ENCODE measurements at regions not wholly inside any gene's neighbourhood (a gene's known extent, or its start where the extent isn't known, plus 50 kb on each side); places are given as distances from the start of the nearest gene placed in this dataset.
"Not testable (repeated sequence)": the region's sequence is repeated elsewhere in the genome, so short reads cannot be mapped to it uniquely, and the experiment has no call there.

GRCh38 chr6:145080651-145081050 is 654.7 kb downstream of the EPM2A start:
- H3K9me3 Mint-ChIP-seq, result no peaks in the 10 kb centered on the region
- H3K27me3 Mint-ChIP-seq, result peaks cover 9 to 24% of the 10 kb centered on the region in 2 donors
- ATAC-seq, result no peak
- H3K27ac Mint-ChIP-seq, result no peak overlapping the region
- no peaks in the 10 kb centered on the region for H3K36me3 Mint-ChIP-seq
- no peaks in the 10 kb centered on the region for H3K4me1 Mint-ChIP-seq (ENCODE audit: low read depth in 2 of 2)
- H3K4me3 Mint-ChIP-seq, result no peak overlapping the region
- no peak for DNase-seq (ENCODE audit: low spot score)

GRCh38 chr6:145081677-145082076 is 653.6 kb downstream of the EPM2A start:
- H3K27ac Mint-ChIP-seq, result no peak overlapping the region
- no peaks in the 10 kb centered on the region for H3K9me3 Mint-ChIP-seq
- no peaks in the 10 kb centered on the region for H3K36me3 Mint-ChIP-seq

GRCh38 chr6:145082359-145082758 is 653.0 kb downstream of the EPM2A start:
- DNase-seq (ENCODE audit: low spot score), result no peak
- H3K4me1 Mint-ChIP-seq (ENCODE audit: low read depth in 2 of 2), result no peaks in the 10 kb centered on the region
- no peaks in the 10 kb centered on the region for H3K9me3 Mint-ChIP-seq
- H3K27me3 Mint-ChIP-seq, result peaks cover 5 to 35% of the 10 kb centered on the region in 2 donors
- ATAC-seq, result no peak
- H3K27ac Mint-ChIP-seq, result no peak overlapping the region
- H3K36me3 Mint-ChIP-seq, result no peaks in the 10 kb centered on the region
- H3K4me3 Mint-ChIP-seq, result no peak overlapping the region

More at GRCh38 chr6:145081677-145082076, 653.6 kb downstream of the EPM2A start:
- Mint-ChIP-seq H3K27me3 (peaks cover 6 to 33% of the 10 kb centered on the region in 2 donors), H3K4me1 (ENCODE audit: low read depth in 2 of 2) (no peaks in the 10 kb centered on the region), H3K4me3 (no peak overlapping the region)
- DNase-seq (ENCODE audit: low spot score) (no peak), ATAC-seq (no peak)

GRCh38 chr6:145086197-145086596 is 649.1 kb downstream of the EPM2A start:
- Mint-ChIP-seq H3K9me3 (no peaks in the 10 kb centered on the region), H3K4me3 (no peak overlapping the region), H3K4me1 (ENCODE audit: low read depth in 2 of 2) (no peaks in the 10 kb centered on the region), H3K27ac (no peak overlapping the region), H3K27me3 (peaks cover 2 to 35% of the 10 kb centered on the region in 2 donors), H3K36me3 (no peaks in the 10 kb centered on the region)
- DNase-seq (ENCODE audit: low spot score) (no peak), ATAC-seq (no peak)

- DNase-seq (ENCODE audit: low spot score) (no peak), ATAC-seq (peak in 1 of 2 donors; percentile 31)
- H3K27ac Mint-ChIP-seq, result no peak overlapping the region
- no peak overlapping the region for H3K4me3 Mint-ChIP-seq
- no peaks in the 10 kb centered on the region for H3K36me3 Mint-ChIP-seq
- H3K27me3 Mint-ChIP-seq, result peaks cover 0 to 29% of the 10 kb centered on the region in 2 donors
- no peaks in the 10 kb centered on the region for H3K9me3 Mint-ChIP-seq
- no peaks in the 10 kb centered on the region for H3K4me1 Mint-ChIP-seq (ENCODE audit: low read depth in 2 of 2)
Observed at GRCh38 chr6:145087034-145087433, 648.3 kb downstream of the EPM2A start.

GRCh38 chr6:145090801-145091585 is 644.3 kb downstream of the EPM2A start:
- peaks cover 0 to 15% of the 10 kb centered on the region in 2 donors for H3K27me3 Mint-ChIP-seq
- H3K36me3 Mint-ChIP-seq, result no peaks in the 10 kb centered on the region
- H3K9me3 Mint-ChIP-seq, result no peaks in the 10 kb centered on the region
- DNase-seq (ENCODE audit: low spot score) (no peak), ATAC-seq (no peak)
- H3K4me3 Mint-ChIP-seq, result no peak overlapping the region
- H3K4me1 Mint-ChIP-seq (ENCODE audit: low read depth in 2 of 2), result no peaks in the 10 kb centered on the region
- H3K27ac Mint-ChIP-seq, result no peak overlapping the region

GRCh38 chr6:145091586-145092142 is 643.7 kb downstream of the EPM2A start:
- DNase-seq (ENCODE audit: low spot score), result no peak
- no peak overlapping the region for H3K27ac Mint-ChIP-seq
- peaks cover 0 to 8% of the 10 kb centered on the region in 2 donors for H3K27me3 Mint-ChIP-seq
- no peaks in the 10 kb centered on the region for H3K9me3 Mint-ChIP-seq
- H3K4me3 Mint-ChIP-seq, result no peak overlapping the region
- ATAC-seq, result no peak
- no peaks in the 10 kb centered on the region for H3K36me3 Mint-ChIP-seq
- H3K4me1 Mint-ChIP-seq (ENCODE audit: low read depth in 2 of 2), result no peaks in the 10 kb centered on the region

GRCh38 chr6:145092554-145092953 is 642.8 kb downstream of the EPM2A start:
- Mint-ChIP-seq H3K36me3 (no peaks in the 10 kb centered on the region), H3K27ac (no peak overlapping the region), H3K4me1 (ENCODE audit: low read depth in 2 of 2) (no peaks in the 10 kb centered on the region), H3K9me3 (peaks cover 3% of the 10 kb centered on the region), H3K27me3 (peaks cover 0 to 6% of the 10 kb centered on the region in 2 donors), H3K4me3 (no peak overlapping the region)
- ATAC-seq (no peak), DNase-seq (ENCODE audit: low spot score) (no peak)

GRCh38 chr6:145093226-145093625 is 642.1 kb downstream of the EPM2A start:
- H3K27ac Mint-ChIP-seq, result no peak overlapping the region
- peaks cover 7% of the 10 kb centered on the region for H3K9me3 Mint-ChIP-seq
- no peak overlapping the region for H3K4me3 Mint-ChIP-seq
- no peaks in the 10 kb centered on the region for H3K36me3 Mint-ChIP-seq
- ATAC-seq (no peak), DNase-seq (ENCODE audit: low spot score) (no peak)
- no peaks in the 10 kb centered on the region for H3K4me1 Mint-ChIP-seq (ENCODE audit: low read depth in 2 of 2)
- peaks cover 0 to 6% of the 10 kb centered on the region in 2 donors for H3K27me3 Mint-ChIP-seq

- H3K36me3 Mint-ChIP-seq, result no peaks in the 10 kb centered on the region
- no peak for DNase-seq (ENCODE audit: low spot score)
- H3K4me1 Mint-ChIP-seq (ENCODE audit: low read depth in 2 of 2), result no peaks in the 10 kb centered on the region
- no peak for ATAC-seq
- no peak overlapping the region for H3K27ac Mint-ChIP-seq
- no peak overlapping the region for H3K4me3 Mint-ChIP-seq
- H3K9me3 Mint-ChIP-seq, result peaks cover 12% of the 10 kb centered on the region
- H3K27me3 Mint-ChIP-seq, result peaks cover 4 to 8% of the 10 kb centered on the region in 2 donors
Observed at GRCh38 chr6:145096846-145097245, 638.5 kb downstream of the EPM2A start.

- DNase-seq (ENCODE audit: low spot score); H3K27me3 Mint-ChIP-seq; H3K36me3 Mint-ChIP-seq; H3K27ac Mint-ChIP-seq; H3K4me3 Mint-ChIP-seq; H3K4me1 Mint-ChIP-seq (ENCODE audit: low read depth in 2 of 2); ATAC-seq: not testable (repeated sequence)
- peaks cover 12% of the 10 kb centered on the region for H3K9me3 Mint-ChIP-seq
Observed at GRCh38 chr6:145098127-145098526, 637.2 kb downstream of the EPM2A start.

- Mint-ChIP-seq H3K4me1 (ENCODE audit: low read depth in 2 of 2) (no peaks in the 10 kb centered on the region), H3K9me3 (peaks cover 12% of the 10 kb centered on the region), H3K36me3 (no peaks in the 10 kb centered on the region), H3K27ac (no peak overlapping the region), H3K4me3 (no peak overlapping the region), H3K27me3 (peaks cover 7 to 8% of the 10 kb centered on the region in 2 donors)
- no peak for ATAC-seq
- no peak for DNase-seq (ENCODE audit: low spot score)
Observed at GRCh38 chr6:145099713-145100112, 635.6 kb downstream of the EPM2A start.

- ATAC-seq, result no peak
- DNase-seq (ENCODE audit: low spot score), result no peak
- no peaks in the 10 kb centered on the region for H3K4me1 Mint-ChIP-seq (ENCODE audit: low read depth in 2 of 2)
- no peak overlapping the region for H3K4me3 Mint-ChIP-seq
- H3K36me3 Mint-ChIP-seq, result no peaks in the 10 kb centered on the region
- H3K9me3 Mint-ChIP-seq, result peaks cover 13% of the 10 kb centered on the region
- no peak overlapping the region for H3K27ac Mint-ChIP-seq
- H3K27me3 Mint-ChIP-seq, result peaks cover 19 to 30% of the 10 kb centered on the region in 2 donors
Observed at GRCh38 chr6:145110109-145110508, 625.2 kb downstream of the EPM2A start.

- H3K27ac Mint-ChIP-seq; H3K4me3 Mint-ChIP-seq; ATAC-seq; H3K4me1 Mint-ChIP-seq (ENCODE audit: low read depth in 2 of 2); DNase-seq (ENCODE audit: low spot score); H3K36me3 Mint-ChIP-seq: not testable (repeated sequence)
- peaks cover 13% of the 10 kb centered on the region for H3K9me3 Mint-ChIP-seq
- H3K27me3 Mint-ChIP-seq, result peaks cover 19 to 30% of the 10 kb centered on the region in 2 donors
Observed at GRCh38 chr6:145111407-145111806, 623.9 kb downstream of the EPM2A start.

All from natural killer cell treated with Interleukin-12 subunit alpha and Interleukin-12 subunit beta and Interleukin-15 and Interleukin-18, amount 100 ng/mL, for 72 hours (primary cell).